ENCODE measurements at regions not wholly inside any gene's neighbourhood (a gene's known extent, or its start where the extent isn't known, plus 50 kb on each side); places are given as distances from the start of the nearest gene placed in this dataset.

DNA sequence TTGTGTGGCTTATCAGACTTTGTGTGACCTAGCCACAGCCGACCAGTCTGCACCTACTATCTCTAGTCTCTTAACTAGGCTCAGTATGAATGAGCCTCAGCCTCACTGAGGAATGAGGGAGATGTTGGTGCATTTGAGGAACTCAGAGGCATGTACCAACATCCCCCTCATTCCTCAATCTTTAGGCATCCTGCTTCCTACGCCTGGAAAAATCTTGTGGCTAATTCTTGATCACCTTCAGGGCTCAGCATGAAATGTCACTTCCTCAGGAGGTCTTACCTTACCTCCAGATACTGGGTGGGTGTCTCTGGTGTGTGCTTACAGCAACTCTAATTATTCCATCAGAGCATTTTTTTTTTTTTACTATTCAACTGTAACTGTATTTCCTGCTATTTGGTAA, 148.8 kb upstream of the TMCC3 start:
- H3K4me1 Mint-ChIP-seq = peaks cover 0 to 6% of the 10 kb centered on the region in 2 donors
- Histone ChIP-seq H3K4me3 (ENCODE audit: low read length) (no peak overlapping the region), H3K36me3 (ENCODE audit: control insufficient read depth, insufficient read depth, low read length) (no peaks in the 10 kb centered on the region), H3K4me1 (ENCODE audit: control insufficient read depth, insufficient read depth, low read length) (no peaks in the 10 kb centered on the region), H3K27me3 (ENCODE audit: control insufficient read depth, insufficient read depth, low read length) (no peaks in the 10 kb centered on the region), H3K27ac (ENCODE audit: low read length) (no peak overlapping the region), H3K9me3 (ENCODE audit: control insufficient read depth, insufficient read depth, low read length) (no peaks in the 10 kb centered on the region)
- TF ChIP-seq, protein P1, sequence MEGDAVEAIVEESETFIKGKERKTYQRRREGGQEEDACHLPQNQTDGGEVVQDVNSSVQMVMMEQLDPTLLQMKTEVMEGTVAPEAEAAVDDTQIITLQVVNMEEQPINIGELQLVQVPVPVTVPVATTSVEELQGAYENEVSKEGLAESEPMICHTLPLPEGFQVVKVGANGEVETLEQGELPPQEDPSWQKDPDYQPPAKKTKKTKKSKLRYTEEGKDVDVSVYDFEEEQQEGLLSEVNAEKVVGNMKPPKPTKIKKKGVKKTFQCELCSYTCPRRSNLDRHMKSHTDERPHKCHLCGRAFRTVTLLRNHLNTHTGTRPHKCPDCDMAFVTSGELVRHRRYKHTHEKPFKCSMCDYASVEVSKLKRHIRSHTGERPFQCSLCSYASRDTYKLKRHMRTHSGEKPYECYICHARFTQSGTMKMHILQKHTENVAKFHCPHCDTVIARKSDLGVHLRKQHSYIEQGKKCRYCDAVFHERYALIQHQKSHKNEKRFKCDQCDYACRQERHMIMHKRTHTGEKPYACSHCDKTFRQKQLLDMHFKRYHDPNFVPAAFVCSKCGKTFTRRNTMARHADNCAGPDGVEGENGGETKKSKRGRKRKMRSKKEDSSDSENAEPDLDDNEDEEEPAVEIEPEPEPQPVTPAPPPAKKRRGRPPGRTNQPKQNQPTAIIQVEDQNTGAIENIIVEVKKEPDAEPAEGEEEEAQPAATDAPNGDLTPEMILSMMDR (IDR thresholded peaks at IDR 0.05) = no peak
- no peak for DNase-seq
- no peak overlapping the region for H3K27ac Mint-ChIP-seq
- intact Hi-C loops (cut with micrococcal nuclease) = no loop called here
- no peaks in the 10 kb centered on the region for H3K36me3 Mint-ChIP-seq
- ATAC-seq = no peak
- no peaks in the 10 kb centered on the region for H3K9me3 Mint-ChIP-seq
- H3K27me3 Mint-ChIP-seq (ENCODE audit: low read depth in 2 of 2) = no peaks in the 10 kb centered on the region
- H3K4me3 Mint-ChIP-seq = no peak overlapping the region
- no CpG with 5 or more reads among the region's 2 CpGs for WGBS (ENCODE audit: insufficient coverage)

DNA sequence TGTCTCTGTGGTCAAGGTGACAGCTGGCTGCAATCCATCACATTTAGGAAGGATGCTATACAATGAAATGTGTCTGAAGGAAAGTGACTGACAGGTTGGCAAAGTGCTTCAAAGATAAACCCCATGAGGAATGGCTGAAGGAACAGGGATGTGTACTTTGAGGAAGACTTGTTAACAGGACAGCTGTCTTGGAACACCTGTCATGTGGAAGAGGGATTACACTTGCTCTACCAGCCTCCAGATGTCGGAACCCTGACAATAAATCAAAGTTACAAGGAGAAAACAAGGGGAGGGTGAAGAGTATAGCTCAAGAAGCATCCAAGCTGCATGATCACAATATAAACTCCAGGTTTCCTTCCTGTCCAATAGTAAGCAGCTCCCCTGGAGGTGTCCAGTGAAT, 147.8 kb upstream of the TMCC3 start:
- Mint-ChIP-seq H3K27ac (no peak overlapping the region), H3K4me1 (peaks cover 0 to 6% of the 10 kb centered on the region in 2 donors), H3K27me3 (ENCODE audit: low read depth in 2 of 2) (no peaks in the 10 kb centered on the region), H3K36me3 (no peaks in the 10 kb centered on the region), H3K4me3 (no peak overlapping the region), H3K9me3 (no peaks in the 10 kb centered on the region)
- Histone ChIP-seq H3K4me1 (ENCODE audit: control insufficient read depth, insufficient read depth, low read length) (peaks cover 2% of the 10 kb centered on the region), H3K4me3 (ENCODE audit: low read length) (no peak overlapping the region), H3K27me3 (ENCODE audit: control insufficient read depth, insufficient read depth, low read length) (no peaks in the 10 kb centered on the region), H3K27ac (ENCODE audit: low read length) (no peak overlapping the region), H3K9me3 (ENCODE audit: control insufficient read depth, insufficient read depth, low read length) (no peaks in the 10 kb centered on the region), H3K36me3 (ENCODE audit: control insufficient read depth, insufficient read depth, low read length) (no peaks in the 10 kb centered on the region)
- intact Hi-C loops (cut with micrococcal nuclease) = no loop called here
- DNase-seq (no peak), ATAC-seq (no peak)
- WGBS (ENCODE audit: insufficient coverage) = 80% methylated on average over 1 of the region's 1 CpG
- TF ChIP-seq, protein P1 (IDR thresholded peaks at IDR 0.05) = no peak

DNA sequence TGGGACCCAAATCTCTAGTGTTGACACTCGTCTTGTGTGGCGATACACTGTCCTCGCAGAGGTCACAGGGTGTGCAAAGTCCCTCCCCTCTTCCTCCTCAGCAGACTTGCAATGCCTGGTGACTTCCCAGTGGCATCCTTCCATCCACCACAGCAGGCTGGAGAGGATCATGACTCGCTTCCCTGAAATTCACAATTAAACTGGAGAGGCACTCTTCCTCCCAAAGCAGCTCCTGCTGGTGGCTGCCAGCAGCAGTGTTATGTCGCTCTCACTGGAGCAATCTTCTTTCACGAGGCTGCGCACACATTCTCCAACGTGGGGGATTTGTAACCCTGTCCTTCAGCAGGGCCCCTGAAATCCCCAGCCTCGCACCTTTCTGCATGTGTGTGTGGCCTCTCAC, 145.2 kb upstream of the TMCC3 start:
- Mint-ChIP-seq H3K27me3 (ENCODE audit: low read depth in 2 of 2) (no peaks in the 10 kb centered on the region), H3K4me1 (peaks cover 6 to 9% of the 10 kb centered on the region in 2 donors), H3K36me3 (no peaks in the 10 kb centered on the region), H3K4me3 (no peak overlapping the region), H3K27ac (no peak overlapping the region), H3K9me3 (no peaks in the 10 kb centered on the region)
- DNase-seq = no peak
- intact Hi-C loops (cut with micrococcal nuclease) = no loop called here
- Histone ChIP-seq H3K36me3 (ENCODE audit: control insufficient read depth, insufficient read depth, low read length) (no peaks in the 10 kb centered on the region), H3K4me3 (ENCODE audit: low read length) (no peak overlapping the region), H3K4me1 (ENCODE audit: control insufficient read depth, insufficient read depth, low read length) (peaks cover 4% of the 10 kb centered on the region), H3K27ac (ENCODE audit: low read length) (no peak overlapping the region), H3K27me3 (ENCODE audit: control insufficient read depth, insufficient read depth, low read length) (no peaks in the 10 kb centered on the region), H3K9me3 (ENCODE audit: control insufficient read depth, insufficient read depth, low read length) (no peaks in the 10 kb centered on the region)
- 93% methylated on average over 9 of the region's 9 CpGs for whole genome bisulfite sequencing (ENCODE audit: insufficient coverage)
- no peak for ATAC-seq
- TF ChIP-seq, protein P1 (IDR thresholded peaks at IDR 0.05) = no peak

DNA sequence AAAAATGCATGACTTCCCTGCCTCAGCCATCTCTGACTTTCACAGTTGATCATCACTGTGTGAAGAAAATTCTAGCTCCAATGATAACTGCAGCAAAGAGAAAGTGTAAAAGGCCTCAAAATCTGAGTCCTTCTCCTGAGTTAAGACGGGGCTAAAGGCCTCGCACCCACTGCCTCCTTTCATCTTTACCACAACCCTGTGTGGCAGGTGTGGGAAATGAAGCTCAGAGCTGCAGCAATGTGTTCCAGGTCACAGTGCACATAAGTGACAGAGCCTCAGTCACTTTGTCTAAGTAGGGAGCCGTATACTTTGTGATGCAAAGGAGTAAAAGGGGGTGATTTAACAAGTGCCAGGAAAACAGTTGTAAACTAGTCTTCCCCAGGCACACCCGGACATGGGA, 144.7 kb upstream of the TMCC3 start:
- H3K4me3 Mint-ChIP-seq = no peak overlapping the region
- peaks cover 6 to 13% of the 10 kb centered on the region in 2 donors for H3K4me1 Mint-ChIP-seq
- ATAC-seq (no peak), DNase-seq (peak in 1 of 2 donors; percentile 5)
- intact Hi-C loops (cut with micrococcal nuclease) = no loop called here
- Histone ChIP-seq H3K9me3 (ENCODE audit: control insufficient read depth, insufficient read depth, low read length) (no peaks in the 10 kb centered on the region), H3K27me3 (ENCODE audit: control insufficient read depth, insufficient read depth, low read length) (no peaks in the 10 kb centered on the region), H3K36me3 (ENCODE audit: control insufficient read depth, insufficient read depth, low read length) (no peaks in the 10 kb centered on the region), H3K4me3 (ENCODE audit: low read length) (no peak overlapping the region), H3K27ac (ENCODE audit: low read length) (no peak overlapping the region), H3K4me1 (ENCODE audit: control insufficient read depth, insufficient read depth, low read length) (peaks cover 4% of the 10 kb centered on the region)
- no peak overlapping the region for H3K27ac Mint-ChIP-seq
- H3K9me3 Mint-ChIP-seq = no peaks in the 10 kb centered on the region
- 52% methylated on average over 2 of the region's 4 CpGs for WGBS (ENCODE audit: insufficient coverage)
- TF ChIP-seq, protein P1 (IDR thresholded peaks at IDR 0.05) = no peak
- H3K36me3 Mint-ChIP-seq = no peaks in the 10 kb centered on the region
- no peaks in the 10 kb centered on the region for H3K27me3 Mint-ChIP-seq (ENCODE audit: low read depth in 2 of 2)
